Keratinocyte (primary cell): ENCODE measurements at regions not wholly inside any gene's neighbourhood (a gene's known extent, or its start where the extent isn't known, plus 50 kb on each side); places are given as distances from the start of the nearest gene placed in this dataset.

Experiments used
- CTCF ChIP-seq, 3 experiments: IDR thresholded peaks in 1 of 3; conservative IDR thresholded peaks in 1 of 3; optimal IDR thresholded peaks in 1 of 3; 2 replicates in 2 of 3; 3 replicates in 1 of 3; pipeline versions ENCODE3 to v1.5.1; 2011; ENCODE audit warnings: low read length in 3 of 3, mild to moderate bottlenecking in 3 of 3, moderate library complexity in 2 of 3, control low read depth in 1 of 3, inconsistent platforms in 1 of 3; ENCODE audit not compliant: insufficient read depth in 2 of 3; ENCODE audit errors: extremely low read depth in 1 of 3
- EZH2 ChIP-seq: IDR thresholded peaks from one replicate; pipeline ENCODE4 v1.6.1; 2012; ENCODE audit warnings: inconsistent platforms, mild to moderate bottlenecking, low read length, moderate library complexity

GRCh38 chr11:116638463-116638862, 134.3 kb downstream of the BUD13 start:
- TF ChIP-seq CTCF (optimal IDR thresholded peaks at IDR 0.05 in 1 of 3, IDR thresholded peaks at IDR 0.05 in 1 of 3, conservative IDR thresholded peaks at IDR 0.05 in 1 of 3; ENCODE audit: extremely low read depth in 1 of 3, insufficient read depth in 2 of 3, low read length in 3 of 3) (no peak), EZH2 (no peak)
